ENCODE measurements at regions not wholly inside any gene's neighbourhood (a gene's known extent, or its start where the extent isn't known, plus 50 kb on each side); places are given as distances from the start of the nearest gene placed in this dataset.
A peak's percentile ranks its signal among the peaks of the same experiment; 100 is the strongest.
"Not testable (repeated sequence)": the region's sequence is repeated elsewhere in the genome, so short reads cannot be mapped to it uniquely, and the experiment has no call there.

GRCh38 chr1:68782890-68783289 is 286.0 kb upstream of the DEPDC1 start:
- DNase-seq (ENCODE audit: low spot score) = no peak

DNA sequence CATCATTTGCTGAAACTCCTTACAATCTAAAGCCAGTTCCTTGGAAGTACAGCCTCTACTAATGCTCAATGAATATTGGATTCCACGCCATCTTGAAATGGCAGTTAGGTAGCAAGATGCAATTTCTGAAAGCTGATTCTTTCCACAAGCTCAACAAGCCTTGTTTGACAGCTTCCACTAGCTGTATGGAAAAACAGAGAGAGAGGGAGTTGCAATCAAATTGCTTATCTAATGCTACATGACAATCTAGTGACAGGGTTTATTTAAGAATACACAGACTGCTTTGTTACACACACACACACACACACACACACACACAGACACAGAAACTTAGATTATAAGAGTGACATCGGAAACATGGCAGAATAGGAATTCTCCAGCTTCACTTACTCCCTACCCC is 288.4 kb upstream of the DEPDC1 start:
- no peak for DNase-seq (ENCODE audit: low spot score)

- no peak for DNase-seq (ENCODE audit: low spot score)
Observed at GRCh38 chr1:68788762-68789161, 291.9 kb upstream of the DEPDC1 start.

- DNase-seq (ENCODE audit: low spot score) = no peak
Observed at GRCh38 chr1:68791800-68792199, 294.9 kb upstream of the DEPDC1 start.

DNA sequence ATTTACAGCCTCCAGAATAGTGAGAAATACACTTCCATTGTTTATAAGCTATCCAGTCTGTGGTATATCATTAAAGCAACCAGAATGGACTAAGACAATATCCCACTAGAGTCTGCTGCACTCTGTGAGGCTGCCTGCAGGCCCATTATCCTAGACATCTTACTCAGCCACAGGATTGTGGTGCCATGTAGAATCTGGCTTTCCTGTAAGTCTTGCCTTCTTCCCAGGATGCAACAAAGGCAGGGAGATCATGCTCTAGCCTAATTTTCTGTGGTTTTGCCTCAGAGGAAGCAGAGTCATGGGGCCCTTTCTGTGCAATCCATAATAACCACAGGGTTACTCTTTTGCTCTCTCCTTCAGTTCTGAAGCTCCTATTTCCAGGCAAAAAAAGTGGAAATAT is 299.1 kb upstream of the DEPDC1 start:
- no peak for DNase-seq (ENCODE audit: low spot score)

DNA sequence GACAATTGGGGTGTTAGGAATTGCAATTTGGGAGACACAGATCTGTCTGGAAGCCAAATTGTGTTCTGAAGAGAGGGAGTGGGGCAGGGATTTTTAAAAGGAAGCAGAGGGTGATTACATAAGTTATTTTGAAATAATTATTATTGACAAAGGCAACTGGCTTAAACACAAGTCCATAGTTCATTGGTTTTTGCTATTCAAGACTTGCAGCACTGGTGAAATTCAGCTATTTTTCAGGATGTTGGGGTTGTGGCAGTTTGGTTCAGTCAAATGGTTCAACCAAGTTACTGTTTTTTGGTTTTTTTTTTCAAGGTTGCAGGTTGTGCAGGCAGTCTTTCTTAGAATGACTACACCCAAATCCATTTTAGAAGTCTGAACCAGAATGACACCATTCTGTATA is 300.0 kb upstream of the DEPDC1 start:
- peak; percentile 1 for DNase-seq (ENCODE audit: low spot score)

GRCh38 chr1:68798071-68798470 is 301.2 kb upstream of the DEPDC1 start:
- DNase-seq (ENCODE audit: low spot score) = no peak

DNA sequence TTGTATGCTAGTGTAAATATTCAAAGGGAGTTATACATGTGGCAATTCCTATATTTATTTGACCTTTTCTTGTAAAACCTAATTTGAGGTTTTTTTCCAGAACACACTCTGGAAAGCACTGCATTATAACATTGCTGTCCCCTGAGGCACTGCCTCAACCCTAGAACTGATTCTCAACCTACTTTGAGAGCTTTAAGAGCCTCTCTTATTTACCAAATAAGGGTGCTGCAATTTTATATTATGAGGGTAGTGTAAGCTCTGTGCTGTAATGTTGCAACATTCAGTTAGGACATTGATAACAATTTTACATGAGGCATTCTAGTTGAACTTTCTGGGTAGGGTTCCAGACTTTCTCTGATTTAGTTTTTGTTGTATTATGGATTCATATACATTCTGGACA is 302.2 kb upstream of the DEPDC1 start:
- no peak for DNase-seq (ENCODE audit: low spot score)

GRCh38 chr1:68800182-68800581 is 303.3 kb upstream of the DEPDC1 start:
- no peak for DNase-seq (ENCODE audit: low spot score)

DNA sequence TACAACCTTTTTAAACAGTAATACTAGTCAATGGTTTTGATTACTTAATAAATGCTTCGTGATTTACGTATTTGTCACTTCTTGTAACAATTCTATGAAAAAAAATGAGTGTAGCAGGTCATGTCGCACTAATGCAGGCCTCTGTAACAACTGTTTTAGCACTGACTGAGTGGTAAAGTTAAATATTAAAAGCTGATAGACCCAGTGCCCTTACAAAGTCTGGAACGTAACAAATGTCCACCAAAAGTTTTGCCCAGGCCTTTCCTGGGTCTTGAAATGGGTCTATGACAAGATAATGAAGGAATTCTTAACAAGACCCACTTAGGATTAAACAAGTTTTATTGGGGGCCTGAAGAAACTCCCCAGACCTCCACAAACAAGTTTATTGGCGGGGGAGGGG is 304.6 kb upstream of the DEPDC1 start:
- no peak for DNase-seq (ENCODE audit: low spot score)

- DNase-seq (ENCODE audit: low spot score) = no peak
Observed at GRCh38 chr1:68805097-68805641, 308.3 kb upstream of the DEPDC1 start.

- DNase-seq (ENCODE audit: low spot score) = no peak
Observed at GRCh38 chr1:68808351-68808750, 311.5 kb upstream of the DEPDC1 start.

- peak; percentile 27 for DNase-seq (ENCODE audit: low spot score)
Observed at GRCh38 chr1:68811806-68812205, 314.9 kb upstream of the DEPDC1 start.

DNA sequence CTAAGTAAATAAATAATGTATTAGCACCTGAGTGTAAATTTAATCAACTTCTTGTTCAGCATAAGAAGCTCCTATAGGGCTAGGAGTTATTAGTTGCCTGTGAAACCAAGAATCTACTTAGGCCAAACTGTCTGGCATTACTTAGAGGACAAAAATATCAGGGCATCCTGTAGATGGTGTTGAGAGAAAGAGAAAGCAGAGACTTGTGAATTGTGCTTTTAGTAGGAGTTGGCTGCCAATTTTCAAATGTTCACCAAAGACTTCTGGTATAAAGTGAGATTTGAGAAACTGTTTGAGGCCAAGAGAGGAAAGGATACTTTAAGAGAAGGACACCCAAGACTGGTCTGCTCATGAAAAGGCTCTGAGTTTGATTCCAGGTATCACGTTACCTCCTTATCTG is 315.5 kb upstream of the DEPDC1 start:
- DNase-seq (ENCODE audit: low spot score) = peak; percentile 1

DNA sequence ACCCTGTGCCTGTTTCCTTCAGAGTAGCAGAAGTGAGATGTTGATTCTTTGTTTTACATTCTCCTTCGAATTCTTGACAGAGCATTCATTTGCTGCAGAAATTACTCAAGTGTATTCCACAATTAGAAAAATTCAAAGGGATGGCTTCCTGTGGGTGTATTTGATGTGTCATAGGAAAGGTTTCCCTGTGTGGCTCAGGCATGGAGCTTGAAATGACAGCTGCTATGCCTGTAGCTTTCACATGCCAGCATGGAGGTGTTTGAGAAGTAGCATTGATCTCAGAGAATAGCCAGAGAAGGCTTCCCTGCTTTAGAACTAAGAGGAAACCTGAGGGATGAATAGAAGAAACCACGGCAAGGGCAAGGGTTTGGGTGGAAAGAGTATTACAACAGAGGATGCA is 317.2 kb upstream of the DEPDC1 start:
- peak; percentile 70 for DNase-seq (ENCODE audit: low spot score)

- DNase-seq (ENCODE audit: low spot score) = no peak
Observed at GRCh38 chr1:68815632-68816031, 318.8 kb upstream of the DEPDC1 start.

GRCh38 chr1:68817505-68818210 is 320.8 kb upstream of the DEPDC1 start:
- not testable (repeated sequence) for DNase-seq (ENCODE audit: low spot score)

DNA sequence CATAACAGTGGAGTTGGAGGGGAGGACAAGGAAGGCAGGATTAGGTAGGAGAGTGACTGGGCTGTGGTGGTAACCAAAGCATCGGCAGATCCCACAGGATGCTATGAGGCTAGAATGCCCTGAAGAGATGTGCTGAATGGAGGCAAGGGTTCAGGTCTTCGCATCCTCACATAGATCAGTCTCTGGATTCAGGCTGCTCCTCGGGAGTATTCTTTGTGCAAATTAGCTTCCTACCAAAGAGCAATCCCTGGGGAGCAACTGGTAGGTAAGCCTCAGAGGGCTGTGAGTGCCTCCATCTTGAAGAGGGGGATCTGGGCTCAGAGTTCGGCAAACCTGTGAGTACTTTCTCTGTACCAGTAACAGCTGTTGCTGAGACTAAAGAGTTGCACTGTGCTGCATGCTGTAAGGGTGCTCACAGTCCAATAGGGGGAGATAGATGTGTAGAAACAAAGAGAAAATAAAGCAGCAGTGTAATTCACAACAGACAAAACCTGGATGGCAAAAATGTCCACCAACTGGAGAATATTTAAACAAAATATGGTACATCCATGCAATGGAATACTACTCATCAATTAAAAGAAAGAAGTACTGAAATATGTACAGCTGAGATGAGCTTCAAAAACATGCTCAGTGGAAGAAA is 322.4 kb upstream of the DEPDC1 start:
- DNase-seq (ENCODE audit: low spot score) = peak; percentile 1

GRCh38 chr1:68820151-68820550 is 323.3 kb upstream of the DEPDC1 start:
- DNase-seq (ENCODE audit: low spot score) = no peak

DNA sequence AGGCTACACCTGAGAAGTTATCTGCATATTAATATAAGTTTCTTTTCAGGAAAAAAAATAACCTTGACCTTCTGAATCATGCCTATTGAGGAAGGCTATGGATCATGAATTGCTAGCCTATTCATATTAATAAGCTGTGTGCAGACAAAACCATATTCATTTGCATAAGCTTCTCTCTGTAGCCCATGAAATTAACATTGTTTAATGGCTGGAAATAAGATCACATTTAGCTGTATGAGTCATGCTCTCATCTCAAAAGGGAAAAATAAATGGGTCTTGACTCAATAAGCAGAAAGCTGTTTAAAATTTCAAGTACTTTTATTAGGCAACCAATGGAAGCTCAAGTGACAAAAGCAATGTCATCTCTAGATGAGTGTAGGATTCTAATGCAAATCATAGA is 330.0 kb upstream of the DEPDC1 start:
- no peak for DNase-seq (ENCODE audit: low spot score)

DNA sequence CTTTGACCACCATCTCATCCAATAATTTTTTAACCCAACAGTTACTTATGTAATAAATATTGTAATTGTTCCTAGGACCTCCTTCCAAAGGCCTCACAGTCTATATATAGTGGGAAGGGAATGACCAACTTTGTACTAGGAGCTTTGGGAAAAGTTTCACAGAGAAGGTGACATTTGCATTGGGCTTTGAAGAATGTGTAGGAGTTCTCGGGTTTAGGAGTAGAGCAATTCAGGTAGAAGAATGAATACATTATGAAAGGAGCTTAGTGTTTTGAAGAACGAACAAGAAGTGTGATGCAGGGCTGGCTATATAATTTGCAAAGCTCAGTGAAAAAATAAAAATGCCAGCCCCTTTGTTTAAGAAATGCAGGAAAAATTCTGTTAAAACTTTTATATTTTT is 330.4 kb upstream of the DEPDC1 start:
- no peak for DNase-seq (ENCODE audit: low spot score)

DNA sequence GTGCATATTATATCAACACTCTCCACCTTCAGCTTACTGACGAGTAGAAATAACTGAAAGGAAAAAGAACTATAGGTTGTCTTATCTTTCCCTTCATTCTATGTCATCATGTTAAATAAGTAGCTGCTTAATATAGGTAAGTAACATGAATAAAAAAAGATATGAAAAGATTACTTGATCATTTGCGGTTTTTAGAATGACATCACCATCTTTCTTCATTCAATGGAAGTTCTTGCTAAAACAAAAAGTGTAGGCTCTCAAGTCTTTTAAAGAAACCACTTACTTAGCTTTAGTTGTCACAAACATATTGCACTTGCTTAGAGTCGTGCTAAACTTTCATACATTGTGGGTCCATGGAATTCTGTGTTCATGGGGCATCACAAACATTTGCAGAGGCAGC is 331.1 kb upstream of the DEPDC1 start:
- no peak for DNase-seq (ENCODE audit: low spot score)

- no peak for DNase-seq (ENCODE audit: low spot score)
Observed at GRCh38 chr1:68831281-68831680, 334.4 kb upstream of the DEPDC1 start.

DNA sequence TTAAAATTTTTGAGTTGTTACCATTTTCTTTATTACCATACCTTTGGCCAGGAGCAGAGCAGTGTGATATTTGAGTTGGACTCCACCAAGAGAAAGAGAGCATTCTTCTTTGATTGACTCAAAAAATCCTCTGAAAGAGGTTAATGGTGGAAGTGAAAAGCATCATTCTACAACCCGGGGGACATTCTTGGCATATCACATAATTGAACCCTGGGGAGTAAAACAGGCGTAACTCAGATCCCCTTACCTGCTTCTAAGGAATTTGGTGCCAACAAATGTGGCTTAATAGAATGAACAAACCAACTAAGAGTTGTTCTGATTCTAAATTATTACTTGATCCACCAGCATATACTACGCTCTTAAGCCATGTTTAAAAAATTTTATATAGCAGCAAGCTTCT is 351.1 kb upstream of the DEPDC1 start:
- DNase-seq (ENCODE audit: low spot score) = no peak
